Epithelial cell of prostate (primary cell): ENCODE measurements at regions not wholly inside any gene's neighbourhood (a gene's known extent, or its start where the extent isn't known, plus 50 kb on each side); places are given as distances from the start of the nearest gene placed in this dataset.

ENCODE experiments used
- DNase-seq: peaks from one replicate; pipeline ENCODE4 v3.0.0-alpha.2; 2011; ENCODE audit warnings: low read depth, low spot score
- H3K27ac ChIP-seq: fragments of 450-650 bp; 2 replicates; pipeline ENCODE4 v1.5.1; 2017; ENCODE audit warnings: mild to moderate bottlenecking

DNA sequence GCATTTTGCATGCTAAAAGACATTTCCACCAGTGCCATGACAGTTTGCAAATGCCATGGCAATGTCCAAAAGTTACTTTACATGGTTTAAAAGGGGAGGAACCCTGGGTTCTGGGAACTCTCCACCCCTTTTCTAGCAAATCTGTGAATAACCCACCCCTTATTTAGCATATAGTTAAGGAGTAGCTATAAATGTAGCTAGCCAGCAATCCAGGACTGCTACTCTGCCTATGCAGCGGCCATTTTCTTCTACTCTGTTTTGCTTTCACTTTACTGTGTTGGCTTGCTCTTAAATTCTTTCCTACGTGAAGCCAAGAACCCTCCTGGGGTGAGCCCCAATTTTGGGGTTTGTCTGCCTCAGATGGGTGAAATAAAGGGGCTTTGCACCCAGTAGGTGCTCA lies 141.0 kb downstream of the PTPN11 start:
- no peak overlapping the region for H3K27ac ChIP-seq
- no peak for DNase-seq

- DNase-seq = no peak
- no peak overlapping the region for H3K27ac ChIP-seq
Measured at GRCh38 chr12:112564160-112564784, 145.5 kb downstream of the PTPN11 start.

GRCh38 chr12:112568641-112569040 lies 149.9 kb downstream of the PTPN11 start:
- no peak for DNase-seq

DNA sequence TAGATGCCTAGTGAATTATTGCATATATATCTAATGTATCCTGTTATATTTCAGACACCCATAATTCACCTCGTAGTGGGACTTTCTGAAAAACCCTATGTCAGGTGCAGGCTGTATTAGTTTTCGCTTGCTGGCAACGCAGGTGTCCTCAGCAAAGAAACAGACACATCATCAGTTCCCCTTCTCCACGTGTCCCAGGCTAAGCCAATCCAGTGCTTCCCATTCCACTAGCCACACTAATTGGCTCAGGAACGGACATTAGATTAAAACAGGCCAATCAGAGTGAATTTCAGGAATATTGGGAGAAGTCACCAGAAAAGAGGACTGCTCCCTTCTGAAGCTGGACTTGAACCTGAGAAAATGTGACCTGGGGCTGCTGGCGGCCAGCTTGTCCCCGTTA lies 151.3 kb downstream of the PTPN11 start:
- no peak for DNase-seq
- no peak overlapping the region for H3K27ac ChIP-seq

More at GRCh38 chr12:112568641-112569040, 149.9 kb downstream of the PTPN11 start:
- no peak overlapping the region for H3K27ac ChIP-seq

DNA sequence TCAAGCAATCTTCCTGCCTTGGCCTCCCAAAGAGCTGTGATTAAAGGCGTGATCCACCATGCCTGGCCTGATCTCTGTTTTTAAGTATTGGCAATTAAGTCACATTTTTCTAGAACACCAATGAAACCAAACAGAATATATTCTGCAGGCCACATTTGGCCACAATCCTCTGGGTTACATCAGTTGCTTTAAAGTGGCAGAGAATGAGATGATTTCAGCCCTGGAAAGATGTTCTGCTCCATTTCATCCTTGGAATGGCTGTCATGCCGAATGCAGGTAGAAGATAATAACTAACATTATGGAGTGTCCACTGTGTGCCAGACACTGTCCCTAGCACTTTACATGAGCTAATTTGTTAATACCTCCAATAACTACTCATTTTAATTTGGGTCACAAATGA lies 154.4 kb downstream of the PTPN11 start:
- no peak for DNase-seq
- H3K27ac ChIP-seq = no peak overlapping the region

DNA sequence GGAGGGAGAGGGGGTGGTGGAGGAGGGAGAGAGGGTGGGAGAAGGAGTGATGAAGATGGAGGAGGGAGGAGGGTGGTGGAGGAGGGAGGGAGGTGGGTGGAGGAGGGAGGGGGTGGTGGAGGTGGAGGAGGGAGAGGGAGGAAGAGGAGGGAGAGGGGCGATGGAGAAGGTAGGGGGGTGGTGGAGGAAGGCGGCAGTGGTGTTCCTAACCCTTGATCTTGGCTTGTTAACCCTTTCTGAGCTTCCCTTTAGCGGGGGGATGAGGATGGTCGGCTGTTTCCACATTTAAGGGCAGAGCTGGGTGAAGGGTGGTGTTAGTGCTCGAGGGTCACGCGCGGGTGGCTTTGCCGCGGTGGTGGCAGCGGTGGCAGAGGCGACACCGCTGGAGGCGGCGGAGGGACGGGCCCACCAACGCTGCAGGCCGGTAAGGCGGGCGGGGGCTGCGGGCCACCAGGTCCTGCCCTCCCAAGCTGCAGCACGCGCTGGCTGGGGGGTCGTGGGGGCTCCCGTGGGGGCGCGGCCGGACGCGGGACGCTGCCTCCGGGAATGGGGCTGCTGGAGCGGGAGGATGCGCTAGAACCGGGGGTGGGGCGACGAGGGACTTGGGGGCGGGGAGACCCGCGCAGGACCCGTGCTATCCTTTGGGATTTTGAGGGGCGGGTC lies 156.3 kb downstream of the PTPN11 start:
- H3K27ac ChIP-seq = no peak overlapping the region
- DNase-seq = no peak

DNA sequence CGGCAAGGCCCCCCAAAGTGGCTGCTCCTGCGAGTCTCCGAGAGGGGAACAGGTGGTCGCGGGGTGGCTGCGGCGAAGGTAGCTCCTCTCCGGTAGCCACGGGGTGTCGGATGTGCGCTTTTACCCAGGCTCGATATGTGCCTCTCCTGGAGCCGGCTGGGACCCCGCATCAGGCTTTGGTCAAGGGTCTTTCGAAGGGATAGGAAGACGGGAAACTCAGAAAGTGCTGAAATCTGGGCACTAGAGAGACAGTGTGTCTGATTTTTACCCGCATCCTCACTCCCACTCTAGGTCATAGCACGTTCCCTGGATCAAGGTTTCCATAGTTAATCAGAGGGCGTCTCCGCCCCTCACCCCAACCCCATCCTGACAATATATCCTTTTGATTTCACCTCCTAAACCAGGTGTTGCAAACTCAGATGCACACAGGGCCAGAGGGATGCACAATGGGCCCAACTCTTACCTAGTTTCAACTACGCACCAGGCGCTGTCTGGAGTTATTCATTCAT lies 156.9 kb downstream of the PTPN11 start:
- H3K27ac ChIP-seq = no peak overlapping the region
- no peak for DNase-seq

GRCh38 chr12:112577473-112578329 lies 159.0 kb downstream of the PTPN11 start:
- H3K27ac ChIP-seq = no peak overlapping the region
- DNase-seq = no peak

- no peak for DNase-seq
- H3K27ac ChIP-seq = no peak overlapping the region
Measured at GRCh38 chr12:112584266-112584722, 165.5 kb downstream of the PTPN11 start.

DNA sequence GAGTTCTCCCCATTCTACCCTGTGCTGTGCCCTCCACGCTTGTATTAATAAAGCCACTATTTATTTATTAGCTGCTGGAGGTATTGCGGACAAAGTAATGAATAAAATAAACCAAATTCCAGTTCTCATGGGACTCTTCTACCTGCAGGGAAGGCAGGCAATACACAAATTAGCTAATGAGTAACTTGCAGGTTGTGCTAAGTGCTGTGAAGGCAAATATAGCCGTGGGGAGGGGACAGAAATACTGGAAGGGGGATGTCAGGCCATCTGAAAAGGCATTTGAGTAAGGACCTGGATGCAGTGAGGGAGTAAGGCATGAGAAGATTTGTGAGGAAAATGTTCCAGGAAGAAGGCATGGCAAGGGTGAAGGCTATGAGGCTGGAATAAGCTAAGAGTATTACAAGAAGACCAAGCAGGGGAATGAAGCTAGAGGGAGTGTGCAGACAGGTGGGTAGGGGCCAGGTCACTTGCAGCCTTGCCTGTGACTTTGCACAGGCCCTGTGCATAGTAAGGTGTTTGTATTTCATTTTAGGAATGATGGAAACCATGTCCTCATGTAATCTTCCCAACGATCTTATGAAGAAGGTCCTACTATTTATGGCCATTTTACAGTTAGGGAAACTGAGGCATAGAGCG lies 167.5 kb downstream of the PTPN11 start:
- H3K27ac ChIP-seq = no peak overlapping the region
- no peak for DNase-seq

- DNase-seq = no peak
- H3K27ac ChIP-seq = no peak overlapping the region
Measured at GRCh38 chr12:112589275-112589674, 170.5 kb downstream of the PTPN11 start.

DNA sequence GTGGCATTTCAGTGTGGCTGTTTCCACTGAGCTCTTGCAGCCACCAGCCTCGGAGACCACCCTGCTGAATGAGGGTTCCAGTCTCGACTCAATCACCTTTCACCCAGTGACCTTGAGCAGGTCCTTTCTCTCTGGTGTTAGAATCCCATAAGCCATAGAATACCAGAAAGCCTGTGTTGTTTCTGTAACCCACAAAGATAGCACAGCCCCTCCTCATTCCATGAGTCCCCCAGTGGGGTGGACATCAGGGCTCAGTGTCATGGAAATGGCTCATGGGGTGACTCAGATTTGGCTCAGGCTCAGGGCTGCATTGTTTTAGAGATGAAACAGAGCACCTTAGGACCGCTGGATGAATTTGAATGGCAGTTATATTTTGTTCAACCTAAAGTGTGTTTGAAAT lies 171.5 kb downstream of the PTPN11 start:
- H3K27ac ChIP-seq = no peak overlapping the region
- no peak for DNase-seq

GRCh38 chr12:112591488-112591887 lies 172.7 kb downstream of the PTPN11 start:
- DNase-seq = no peak
- H3K27ac ChIP-seq = no peak overlapping the region

- DNase-seq = no peak
- H3K27ac ChIP-seq = no peak overlapping the region
Measured at GRCh38 chr12:112595410-112595809, 176.7 kb downstream of the PTPN11 start.

DNA sequence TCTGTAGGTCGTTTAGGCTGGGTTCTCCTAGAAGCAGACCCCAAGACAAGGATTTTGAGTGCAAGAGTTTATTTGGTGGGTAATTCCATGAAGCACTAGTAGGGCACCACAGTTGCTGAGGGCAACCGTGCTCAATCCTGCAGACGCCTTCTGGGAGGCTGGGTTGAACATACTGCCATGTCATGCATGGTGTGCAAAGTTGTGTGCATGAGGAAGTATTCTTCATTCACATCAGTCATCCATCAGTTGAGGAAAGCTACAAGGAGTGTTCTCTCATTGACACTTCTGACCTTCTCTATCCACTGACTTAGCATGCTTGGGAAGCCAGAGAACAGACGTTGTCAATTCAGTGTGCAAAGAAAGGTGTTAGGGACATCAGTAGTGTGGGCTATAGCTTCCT lies 179.2 kb downstream of the PTPN11 start:
- H3K27ac ChIP-seq = no peak overlapping the region

DNA sequence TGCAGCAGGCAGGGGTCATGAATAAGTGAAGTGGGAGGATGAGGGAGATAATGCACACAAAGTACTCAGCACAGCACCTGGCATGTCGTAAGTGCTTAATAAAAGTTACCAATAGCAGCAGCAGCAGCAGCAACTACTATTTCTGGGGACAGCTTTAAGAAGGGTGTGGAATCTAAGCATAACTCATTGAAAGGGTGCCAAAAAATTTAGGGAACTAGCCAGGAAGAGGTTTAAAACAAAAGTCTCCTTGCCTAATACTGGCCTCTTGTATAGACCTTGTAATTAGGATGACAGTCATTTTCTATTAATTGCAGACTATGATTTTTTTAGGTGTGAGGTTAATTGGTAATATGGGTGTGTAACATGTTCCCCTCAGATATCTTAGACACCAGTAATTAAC lies 179.9 kb downstream of the PTPN11 start:
- DNase-seq = no peak
- no peak overlapping the region for H3K27ac ChIP-seq

More for the DNA sequence above, 179.2 kb downstream of the PTPN11 start:
- DNase-seq = no peak

GRCh38 chr12:112599871-112600270 lies 181.1 kb downstream of the PTPN11 start:
- no peak for DNase-seq
- H3K27ac ChIP-seq = no peak overlapping the region

DNA sequence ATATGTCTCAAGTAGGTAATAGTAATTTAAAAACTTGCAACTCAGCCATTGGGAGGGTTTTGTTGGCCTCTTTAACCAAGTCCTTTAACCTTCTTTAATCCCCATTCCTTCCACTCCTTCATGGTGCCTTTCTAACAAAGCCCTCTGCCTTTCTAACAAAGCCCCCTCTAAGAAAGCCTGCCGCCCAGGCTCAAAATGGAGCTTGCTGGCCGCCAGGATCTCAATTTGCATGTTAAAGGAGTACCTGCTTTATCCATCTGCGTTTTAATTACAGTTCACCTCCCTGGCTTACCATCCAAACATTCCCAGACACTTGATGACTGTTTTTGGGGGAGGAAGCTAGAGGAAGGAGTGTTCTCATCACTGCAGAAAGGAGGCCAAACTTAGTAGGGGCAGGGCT lies 183.4 kb downstream of the PTPN11 start:
- no peak overlapping the region for H3K27ac ChIP-seq
- DNase-seq = no peak

DNA sequence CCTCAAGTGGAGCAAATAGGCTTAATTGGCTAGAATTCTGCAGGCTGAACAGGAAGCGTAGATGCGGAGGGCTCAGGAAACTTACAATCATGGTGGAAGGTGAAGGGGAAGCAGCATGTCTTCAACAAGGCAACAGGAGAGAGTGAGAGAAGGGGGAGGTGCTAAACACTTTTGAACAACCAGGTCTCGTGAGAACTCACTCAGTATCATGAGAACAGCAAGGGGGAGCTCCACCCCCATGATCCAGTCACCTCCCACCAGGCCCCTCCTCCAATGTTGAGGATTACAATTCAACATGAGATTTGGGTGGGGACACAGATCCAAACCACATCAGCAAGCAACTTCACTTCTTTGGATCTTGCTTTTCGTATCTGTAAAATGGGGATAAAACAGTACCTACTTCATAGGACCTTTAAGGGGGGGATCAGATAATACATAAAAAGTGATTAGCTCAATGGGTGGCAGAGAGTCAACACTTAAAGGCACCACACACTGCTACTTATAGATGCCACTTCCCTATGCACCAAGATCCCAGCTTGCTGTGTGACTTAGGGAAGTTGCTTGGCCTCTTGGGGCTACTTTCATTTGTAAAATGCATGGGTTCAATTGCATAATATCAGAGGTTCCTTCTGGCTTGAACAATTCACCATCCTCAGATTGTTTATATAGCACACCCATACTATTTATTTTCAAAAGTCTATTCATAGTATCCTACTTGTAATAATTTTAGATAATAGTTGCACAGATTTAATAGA lies 184.8 kb upstream of the RPH3A start:
- H3K27ac ChIP-seq = no peak overlapping the region
- DNase-seq = no peak

GRCh38 chr12:112607427-112607826 lies 184.1 kb upstream of the RPH3A start:
- no peak overlapping the region for H3K27ac ChIP-seq
- no peak for DNase-seq
